Lower lobe of right lung (tissue), 2 donors: ENCODE measurements at regions not wholly inside any gene's neighbourhood (a gene's known extent, or its start where the extent isn't known, plus 50 kb on each side); places are given as distances from the start of the nearest gene placed in this dataset.

Experiments
- ATAC-seq, 2 donors: fragments of 200-7000 bp; cut with Tn5 transposase; one replicate each; pipeline ENCODE4 v1.9.1; 2020 to 2022; ENCODE audit warnings: mild to moderate bottlenecking in 2 of 2, moderate library complexity in 2 of 2
- DNase-seq: peaks from one replicate; pipeline ENCODE4 v3.0.0-alpha.2; 2020
- H3K27ac ChIP-seq: fragments of 200-600 bp; one replicate; pipeline ENCODE4 v1.8.0; 2022
- H3K27me3 ChIP-seq: fragments of 200-600 bp; one replicate; pipeline ENCODE4 v1.8.0; 2022; ENCODE audit warnings: low read depth
- H3K36me3 ChIP-seq: fragments of 200-600 bp; one replicate; pipeline ENCODE4 v1.8.0; 2022; ENCODE audit warnings: mild to moderate bottlenecking
- H3K4me1 ChIP-seq: fragments of 200-600 bp; one replicate; pipeline ENCODE4 v1.8.0; 2022
- H3K4me3 ChIP-seq: fragments of 200-600 bp; one replicate; pipeline ENCODE4 v1.8.0; 2022; ENCODE audit warnings: mild to moderate bottlenecking
- H3K9me3 ChIP-seq: fragments of 200-600 bp; one replicate; pipeline ENCODE4 v1.8.0; 2022
- CTCF ChIP-seq: fragments of 200-600 bp; IDR thresholded peaks from one replicate; pipeline ENCODE4 v1.8.0; 2022; ENCODE audit warnings: antibody characterized with exemption, mild to moderate bottlenecking
- intact Hi-C: fragments of 100-400 bp; cut with DNase I; formaldehyde crosslinking; loops from one replicate; pipeline ENCODE4 v1.11.0; 2022
- donor health status: DM: no; HTN: yes; CAD: no; lungs with severe emphysema.

- intact Hi-C loops, result no loop called here
- H3K27ac ChIP-seq, result no peak overlapping the region
- ATAC-seq (no peak), DNase-seq (no peak)
- H3K9me3 ChIP-seq, result no peaks in the 10 kb centered on the region
- no peaks in the 10 kb centered on the region for H3K36me3 ChIP-seq
- H3K4me3 ChIP-seq, result no peak overlapping the region
- TF ChIP-seq CTCF, result no peak
- H3K4me1 ChIP-seq, result peaks cover 24% of the 10 kb centered on the region
- peaks cover 3% of the 10 kb centered on the region for H3K27me3 ChIP-seq
Measured at GRCh38 chr5:115456539-115457040, 88.0 kb downstream of the FEM1C start.

- H3K9me3 ChIP-seq, result no peaks in the 10 kb centered on the region
- DNase-seq (no peak), ATAC-seq (no peak)
- peaks cover 3% of the 10 kb centered on the region for H3K27me3 ChIP-seq
- H3K4me3 ChIP-seq, result no peak overlapping the region
- peaks cover 27% of the 10 kb centered on the region for H3K4me1 ChIP-seq
- H3K27ac ChIP-seq, result no peak overlapping the region
- TF ChIP-seq CTCF, result no peak
- intact Hi-C loops, result no loop called here
- H3K36me3 ChIP-seq, result no peaks in the 10 kb centered on the region
Measured at GRCh38 chr5:115456056-115456455, 88.5 kb downstream of the FEM1C start.

GRCh38 chr5:115455301-115455707, 89.3 kb downstream of the FEM1C start:
- peaks cover 33% of the 10 kb centered on the region for H3K4me1 ChIP-seq
- no peaks in the 10 kb centered on the region for H3K9me3 ChIP-seq
- H3K4me3 ChIP-seq, result no peak overlapping the region
- DNase-seq (no peak), ATAC-seq (peak; percentile 66 to 72)
- H3K36me3 ChIP-seq, result no peaks in the 10 kb centered on the region
- TF ChIP-seq CTCF, result no peak
- H3K27me3 ChIP-seq, result peaks cover 3% of the 10 kb centered on the region
- H3K27ac ChIP-seq, result peak overlapping the region; percentile 15
- intact Hi-C loops, result no loop called here

GRCh38 chr5:115453391-115454095, 91.0 kb downstream of the FEM1C start:
- intact Hi-C loops, result no loop called here
- Histone ChIP-seq H3K9me3 (no peaks in the 10 kb centered on the region), H3K4me1 (peaks cover 31% of the 10 kb centered on the region), H3K27ac (no peak overlapping the region), H3K36me3 (no peaks in the 10 kb centered on the region), H3K4me3 (no peak overlapping the region), H3K27me3 (peaks cover 3% of the 10 kb centered on the region)
- DNase-seq, result no peak
- no peak for TF ChIP-seq CTCF
- ATAC-seq, result no peak

- intact Hi-C loops, result no loop called here
- H3K27me3 ChIP-seq, result peaks cover 3% of the 10 kb centered on the region
- H3K36me3 ChIP-seq, result no peaks in the 10 kb centered on the region
- no peak overlapping the region for H3K27ac ChIP-seq
- DNase-seq (no peak), ATAC-seq (no peak)
- H3K9me3 ChIP-seq, result no peaks in the 10 kb centered on the region
- H3K4me1 ChIP-seq, result peaks cover 31% of the 10 kb centered on the region
- no peak for TF ChIP-seq CTCF
- no peak overlapping the region for H3K4me3 ChIP-seq
Measured at GRCh38 chr5:115452536-115453235, 91.9 kb downstream of the FEM1C start.
